Skin of body (tissue), 1 donor: ENCODE measurements at regions not wholly inside any gene's neighbourhood (a gene's known extent, or its start where the extent isn't known, plus 50 kb on each side); places are given as distances from the start of the nearest gene placed in this dataset.

Experiments used
- DNase-seq: peaks from one replicate; lab custom pipeline; 2025; lab: John Stamatoyannopoulos, UW

DNA sequence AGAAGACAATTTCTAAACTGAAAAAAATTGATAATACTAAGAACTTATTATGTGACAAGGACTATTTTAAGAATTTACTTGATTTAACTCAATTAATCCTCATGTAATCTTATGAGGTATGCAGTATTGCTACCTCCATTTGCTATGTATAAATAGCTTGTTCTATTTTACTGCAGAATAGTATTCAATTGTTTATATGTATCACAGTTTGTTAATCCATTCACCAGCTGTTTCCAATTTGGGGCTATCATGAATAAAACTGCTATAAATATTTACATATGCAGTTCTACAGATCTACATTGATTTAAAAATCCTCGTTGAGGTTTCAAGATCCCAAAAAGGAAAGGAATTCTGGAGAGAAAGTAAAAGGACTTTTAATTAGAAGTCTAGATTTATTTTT is 54.8 kb upstream of the DOCK10 start:
- peak; percentile 17 for DNase-seq
